ENCODE measurements at regions not wholly inside any gene's neighbourhood (a gene's known extent, or its start where the extent isn't known, plus 50 kb on each side); places are given as distances from the start of the nearest gene placed in this dataset.

DNA sequence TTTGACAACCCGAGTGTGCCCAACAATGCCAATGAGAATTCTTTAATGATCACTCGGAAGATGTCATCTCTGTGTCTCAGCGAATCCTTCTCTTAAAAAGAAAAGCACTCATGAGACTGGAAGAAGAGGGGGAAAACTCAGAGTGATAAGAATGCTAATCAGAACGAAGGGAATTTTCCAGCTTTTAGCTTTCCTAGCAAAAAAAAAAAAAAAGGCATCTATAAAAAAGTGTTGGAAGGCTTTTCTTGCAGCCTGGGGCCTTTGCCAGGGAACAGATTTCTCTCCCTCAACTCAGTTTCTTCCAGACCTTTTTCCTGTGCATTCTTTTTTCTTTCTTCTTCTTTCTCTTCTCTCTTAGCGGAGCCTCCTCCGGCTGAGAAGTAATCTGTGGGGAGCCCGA is 80.5 kb upstream of the NEO1 start:
- intact Hi-C loops (cut with DNase I) = no loop called here
- Histone ChIP-seq H3K4me1 (peaks cover 0 to 16% (median 0%) of the 10 kb centered on the region in 9 donors), H3K9me3 (no peaks in the 10 kb centered on the region), H3K36me3 (no peaks in the 10 kb centered on the region), H3K4me3 (peak overlapping the region in 7 of 10 donors; percentile 12 to 45 (median 34)), H3K27ac (peak overlapping the region in 4 of 10 donors; percentile 15 to 38 (median 31)), H3K27me3 (peaks cover 0 to 66% (median 21%) of the 10 kb centered on the region in 7 donors)
- DNase-seq (no peak), ATAC-seq (no peak)
- WGBS, 2 donors = 49% methylated on average over 7 of the region's 7 CpGs
- TF ChIP-seq CTCF (IDR thresholded peaks at IDR 0.05) = no peak

DNA sequence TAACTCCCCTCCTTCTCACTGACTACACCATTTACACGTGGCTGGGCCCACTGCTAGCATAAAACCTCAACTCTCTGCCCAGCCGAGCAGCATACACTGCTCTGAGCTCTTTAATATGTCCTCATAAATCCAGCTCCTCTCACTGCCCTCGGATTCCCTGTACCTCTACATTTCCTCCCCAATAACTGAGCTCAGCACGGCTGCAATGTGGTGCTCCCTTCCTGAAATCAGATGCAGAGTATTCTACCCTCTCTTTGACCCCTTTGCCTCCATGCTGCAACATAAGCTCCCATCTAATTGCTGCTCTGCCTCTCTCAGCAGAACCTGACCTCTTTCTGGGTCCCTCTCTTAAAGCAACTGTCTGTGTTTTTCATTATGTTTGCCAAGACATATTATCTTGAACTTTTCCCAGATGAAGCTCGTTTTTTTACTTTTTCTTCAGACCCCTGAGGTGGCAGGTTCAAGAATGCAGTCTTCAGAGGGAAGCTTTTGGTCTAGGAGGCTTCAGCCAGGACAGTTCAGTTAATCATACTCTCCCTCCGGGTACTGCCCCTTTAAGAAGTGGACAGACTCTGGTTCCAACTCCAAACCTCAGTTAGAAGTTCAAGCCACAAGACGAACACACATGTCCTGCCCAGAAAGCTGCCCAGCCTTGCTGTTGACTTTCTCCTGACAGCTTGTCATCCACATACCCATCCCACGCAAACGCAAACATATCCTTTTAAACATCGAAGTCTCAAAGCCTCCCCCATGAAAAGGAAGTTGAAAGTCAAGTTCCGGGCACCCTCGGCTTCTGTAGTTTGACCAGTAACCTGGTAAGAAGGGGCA is 81.1 kb upstream of the NEO1 start:
- 35 to 43% methylated on average over 12 of the region's 12 CpGs for WGBS, 2 donors
- H3K27me3 ChIP-seq = peaks cover 0 to 60% (median 21%) of the 10 kb centered on the region in 7 donors
- H3K4me3 ChIP-seq = peak overlapping the region in 7 of 10 donors; percentile 12 to 45 (median 34)

GRCh38 chr15:72968531-72968922 is 83.7 kb upstream of the NEO1 start:
- TF ChIP-seq CTCF (IDR thresholded peaks at IDR 0.05) = no peak
- H3K27ac ChIP-seq = no peak overlapping the region
- WGBS, 2 donors = 10 to 15% methylated on average over 5 of the region's 5 CpGs
- DNase-seq (peak in 1 of 2 donors; percentile 13), ATAC-seq (no peak)
- peaks cover 0 to 57% (median 19%) of the 10 kb centered on the region in 7 donors for H3K27me3 ChIP-seq
- H3K4me3 ChIP-seq = no peak overlapping the region
- intact Hi-C loops (cut with DNase I) = no loop called here
- H3K4me1 ChIP-seq = peaks cover 0 to 16% (median 0%) of the 10 kb centered on the region in 9 donors
- no peaks in the 10 kb centered on the region for H3K9me3 ChIP-seq
- no peaks in the 10 kb centered on the region for H3K36me3 ChIP-seq

More for the DNA sequence above, 81.1 kb upstream of the NEO1 start:
- no peaks in the 10 kb centered on the region for H3K36me3 ChIP-seq
- intact Hi-C loops (cut with DNase I) = no loop called here
- H3K4me1 ChIP-seq = peaks cover 0 to 16% (median 0%) of the 10 kb centered on the region in 9 donors
- H3K9me3 ChIP-seq = no peaks in the 10 kb centered on the region
- no peak for TF ChIP-seq CTCF (IDR thresholded peaks at IDR 0.05)
- DNase-seq (no peak), ATAC-seq (peak in 2 of 8 donors; percentile 42 to 47)
- H3K27ac ChIP-seq = peak overlapping the region in 4 of 10 donors; percentile 15 to 38 (median 31)

- no peak overlapping the region for H3K4me3 ChIP-seq
- no peaks in the 10 kb centered on the region for H3K36me3 ChIP-seq
- TF ChIP-seq CTCF (IDR thresholded peaks at IDR 0.05) = no peak
- ATAC-seq (no peak), DNase-seq (no peak)
- H3K4me1 ChIP-seq = peaks cover 0 to 16% (median 0%) of the 10 kb centered on the region in 9 donors
- peaks cover 0 to 59% (median 19%) of the 10 kb centered on the region in 7 donors for H3K27me3 ChIP-seq
- H3K9me3 ChIP-seq = no peaks in the 10 kb centered on the region
- intact Hi-C loops (cut with DNase I) = no loop called here
- no peak overlapping the region for H3K27ac ChIP-seq
- WGBS, 2 donors = 51 to 58% methylated on average over 5 of the region's 5 CpGs
These were observed 84.3 kb upstream of the NEO1 start for GRCh38 chr15:72967811-72968530.
